Peyer's patch (tissue), 4 donors: ENCODE measurements at regions not wholly inside any gene's neighbourhood (a gene's known extent, or its start where the extent isn't known, plus 50 kb on each side); places are given as distances from the start of the nearest gene placed in this dataset.

Source experiments
- CTCF ChIP-seq, 6 experiments: fragments of 450-650 bp in 4 of 6; fragments of 200-600 bp in 2 of 6; sonication (generic) in 1 of 6; IDR thresholded peaks; one replicate each; pipeline ENCODE4 v1.5.1; 2017 to 2019; ENCODE audit warnings: antibody characterized with exemption in 6 of 6, mild to moderate bottlenecking in 3 of 6, moderate library complexity in 1 of 6
- POLR2A ChIP-seq, 2 donors: fragments of 450-650 bp; IDR thresholded peaks; one replicate each; pipeline ENCODE4 v1.5.1; 2017; ENCODE audit warnings: antibody characterized with exemption in 2 of 2, mild to moderate bottlenecking in 2 of 2, moderate library complexity in 2 of 2

GRCh38 chr3:72086743-72087087 is 301.8 kb upstream of the PROK2 start:
- no peak for TF ChIP-seq CTCF (IDR thresholded peaks at IDR 0.05)
- no peak for TF ChIP-seq POLR2A (IDR thresholded peaks at IDR 0.05)
